ENCODE measurements at regions not wholly inside any gene's neighbourhood (a gene's known extent, or its start where the extent isn't known, plus 50 kb on each side); places are given as distances from the start of the nearest gene placed in this dataset.
"Not testable (repeated sequence)": the region's sequence is repeated elsewhere in the genome, so short reads cannot be mapped to it uniquely, and the experiment has no call there.

DNA sequence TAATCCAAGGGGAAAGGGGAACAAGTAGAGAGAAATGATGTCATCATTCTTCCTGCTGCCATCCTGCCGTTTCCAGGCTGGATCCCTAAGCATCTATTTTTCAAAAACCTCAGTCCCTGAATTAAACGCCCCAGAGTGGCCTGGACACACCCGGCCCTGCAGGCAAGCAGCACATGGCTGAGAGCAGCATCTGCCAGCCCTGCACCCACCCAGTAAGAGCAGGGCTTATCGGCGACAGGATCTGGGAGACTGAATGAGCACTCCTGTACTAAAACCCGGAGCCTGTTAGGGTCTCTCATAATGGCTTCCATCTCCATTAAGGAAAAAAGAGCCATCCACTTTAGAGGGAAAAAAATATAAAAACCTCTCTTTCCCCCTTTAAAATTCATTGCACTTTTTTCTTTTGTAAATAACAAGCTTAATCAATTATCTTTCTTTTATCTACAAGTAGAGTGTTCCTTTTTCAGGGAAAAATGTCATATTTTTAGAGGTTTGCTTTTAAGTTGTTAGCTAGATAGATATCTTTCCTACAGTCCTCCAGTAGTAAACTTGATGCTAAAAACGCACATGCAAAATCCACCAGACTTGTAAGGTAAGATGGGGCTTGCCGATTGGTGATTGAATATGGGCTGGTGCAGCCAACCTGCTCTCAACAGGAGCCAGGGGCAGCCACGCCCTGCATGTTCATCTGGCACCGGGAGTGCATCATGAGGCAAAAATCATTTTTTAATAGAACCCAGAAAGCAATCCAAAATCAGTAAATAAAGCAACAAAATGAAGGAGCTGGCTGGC is 457.8 kb downstream of the EIPR1 start:
- DNase-seq, result peak; percentile 90

DNA sequence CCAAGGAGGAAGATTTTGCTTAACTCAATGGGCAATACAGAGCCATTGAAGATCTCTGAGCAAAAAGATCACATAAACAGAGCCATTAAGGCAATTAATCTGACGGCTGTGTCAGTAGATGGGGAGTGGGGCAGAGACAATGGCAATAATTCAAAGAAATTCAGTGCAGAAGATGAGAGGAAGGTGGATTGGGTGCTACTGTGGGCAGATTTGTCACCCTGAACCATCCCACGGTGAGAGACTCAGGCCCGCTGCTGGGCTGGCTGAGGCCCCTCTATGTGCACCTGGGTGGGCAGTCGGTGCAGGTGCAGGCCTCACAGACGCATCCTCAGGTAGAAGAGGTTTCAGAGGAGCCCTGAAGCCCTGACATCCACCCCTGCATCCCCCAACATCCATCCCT is 458.6 kb downstream of the EIPR1 start:
- no peak for DNase-seq

- DNase-seq, result no peak
Measured at GRCh38 chr2:2916621-2917020, 461.0 kb downstream of the EIPR1 start.

DNA sequence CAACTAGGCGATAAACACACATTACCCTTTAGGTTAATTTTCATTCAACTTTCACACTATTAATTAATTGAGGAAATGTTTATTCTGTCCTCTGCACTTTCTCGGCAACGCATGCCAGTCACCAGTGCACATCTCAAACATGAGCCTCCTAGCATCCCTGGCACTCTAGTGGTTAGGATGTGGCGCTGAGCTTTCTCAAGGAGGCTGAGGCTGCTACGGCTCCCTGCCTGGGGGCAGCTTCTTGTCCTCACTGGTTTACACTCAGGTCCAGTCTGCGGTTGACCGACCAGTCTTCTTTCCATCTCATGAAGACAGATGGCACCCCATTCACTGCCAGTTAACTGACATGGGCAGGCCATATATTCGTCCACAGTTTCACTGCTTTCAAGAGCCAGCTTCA is 463.4 kb downstream of the EIPR1 start:
- no peak for DNase-seq

DNA sequence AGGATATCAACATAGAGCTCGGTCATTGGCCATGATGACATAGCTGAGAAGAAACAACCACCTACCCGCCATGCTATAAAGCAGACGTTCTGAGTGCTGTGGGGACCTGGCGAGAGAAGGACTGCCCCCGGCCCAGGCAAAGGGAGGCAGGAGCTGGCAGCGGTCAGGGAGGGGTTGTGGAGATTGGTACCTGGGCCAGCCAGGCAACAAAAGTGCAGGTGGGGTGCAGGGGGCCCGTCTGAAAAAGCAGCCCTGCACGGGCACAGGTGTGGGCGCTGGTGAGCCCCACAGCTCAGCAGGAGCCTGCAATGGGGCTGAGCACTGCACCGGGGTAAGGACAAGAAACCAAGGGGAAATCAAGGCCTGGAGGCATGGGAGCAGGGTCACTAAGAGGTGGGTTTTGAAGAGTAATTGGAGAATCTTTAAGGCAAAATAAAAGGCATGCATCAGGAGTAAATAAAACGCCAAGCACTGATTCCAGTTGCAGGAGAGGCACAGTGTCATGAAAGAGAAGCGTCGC is 464.0 kb downstream of the EIPR1 start:
- DNase-seq, result no peak

GRCh38 chr2:2912731-2913130 is 464.9 kb downstream of the EIPR1 start:
- no peak for DNase-seq

GRCh38 chr2:2912293-2912692 is 465.3 kb downstream of the EIPR1 start:
- DNase-seq, result no peak

GRCh38 chr2:2910259-2910658 is 467.4 kb downstream of the EIPR1 start:
- no peak for DNase-seq

GRCh38 chr2:2909086-2910035 is 468.3 kb downstream of the EIPR1 start:
- no peak for DNase-seq

DNA sequence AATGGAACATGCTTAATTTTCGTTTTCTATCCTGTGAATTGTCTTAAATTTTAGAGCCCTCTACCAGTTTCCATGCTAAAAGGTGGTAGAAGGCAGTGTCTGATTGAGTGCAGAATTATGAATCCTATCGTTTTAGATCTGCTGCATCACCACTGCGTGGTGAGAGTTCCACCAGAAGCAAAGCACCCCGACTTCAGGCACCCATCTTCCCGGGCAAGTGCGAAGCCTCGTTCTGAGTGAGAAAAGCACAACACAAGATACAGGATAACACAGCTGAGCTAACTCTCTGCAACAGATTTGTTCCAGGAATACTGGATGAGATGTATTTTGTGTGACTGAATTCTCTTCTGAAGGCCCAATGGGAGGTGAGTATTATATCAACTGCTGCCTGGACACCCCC is 471.5 kb downstream of the EIPR1 start:
- DNase-seq, result no peak

DNA sequence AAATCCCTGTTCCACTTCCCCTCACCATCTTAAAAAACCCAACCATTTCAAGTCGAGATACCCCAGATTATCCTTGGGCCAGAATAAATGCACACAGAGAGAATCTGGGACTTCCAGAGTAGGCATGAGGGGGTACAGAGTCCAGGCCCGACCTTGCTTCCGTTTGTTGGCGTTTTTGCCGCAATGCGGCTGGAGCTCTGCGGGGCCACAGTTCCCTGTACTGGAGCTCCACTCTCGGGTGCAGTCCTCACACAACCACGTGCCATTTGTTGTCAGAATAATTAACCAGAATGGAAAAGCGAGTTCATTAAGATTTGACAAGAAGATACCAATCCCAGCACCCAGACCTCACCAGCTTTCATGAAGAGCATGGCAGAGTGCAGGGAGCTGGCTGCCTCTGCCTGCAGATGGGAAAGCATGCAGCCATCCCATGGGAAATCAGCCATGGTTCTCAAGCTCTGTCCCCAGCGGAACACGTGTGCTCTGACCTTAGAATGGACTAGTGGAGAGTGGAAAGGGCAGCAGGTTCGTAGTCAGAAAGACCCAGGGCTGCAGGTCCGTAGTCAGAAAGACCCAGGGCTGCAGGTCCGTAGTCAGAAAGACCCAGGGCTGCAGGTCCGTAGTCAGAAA is 472.8 kb downstream of the EIPR1 start:
- DNase-seq, result no peak

- DNase-seq, result no peak
Measured at GRCh38 chr2:2902547-2903281, 474.9 kb downstream of the EIPR1 start.

GRCh38 chr2:2901384-2902345 is 476.0 kb downstream of the EIPR1 start:
- DNase-seq, result no peak

GRCh38 chr2:2899826-2900225 is 477.8 kb downstream of the EIPR1 start:
- no peak for DNase-seq

DNA sequence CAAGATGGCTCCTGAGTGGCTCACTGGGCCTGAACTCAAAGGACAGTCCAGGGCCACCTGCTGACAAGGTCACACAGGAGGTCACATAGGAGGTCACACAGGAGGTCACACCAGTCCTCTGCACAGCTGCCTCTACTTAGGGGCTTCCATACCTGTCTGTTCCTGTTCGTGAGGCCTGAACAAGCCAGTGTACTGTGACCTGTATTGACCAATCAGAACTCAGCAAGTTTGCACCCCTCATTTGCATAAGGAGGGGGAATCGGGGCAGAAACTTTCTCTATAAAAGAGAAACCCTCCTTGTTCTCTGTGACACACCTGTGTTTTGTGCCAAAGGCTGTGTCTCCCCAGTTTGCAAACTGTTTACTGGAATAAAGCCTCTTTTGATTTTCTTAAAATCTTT is 478.9 kb downstream of the EIPR1 start:
- DNase-seq, result no peak

DNA sequence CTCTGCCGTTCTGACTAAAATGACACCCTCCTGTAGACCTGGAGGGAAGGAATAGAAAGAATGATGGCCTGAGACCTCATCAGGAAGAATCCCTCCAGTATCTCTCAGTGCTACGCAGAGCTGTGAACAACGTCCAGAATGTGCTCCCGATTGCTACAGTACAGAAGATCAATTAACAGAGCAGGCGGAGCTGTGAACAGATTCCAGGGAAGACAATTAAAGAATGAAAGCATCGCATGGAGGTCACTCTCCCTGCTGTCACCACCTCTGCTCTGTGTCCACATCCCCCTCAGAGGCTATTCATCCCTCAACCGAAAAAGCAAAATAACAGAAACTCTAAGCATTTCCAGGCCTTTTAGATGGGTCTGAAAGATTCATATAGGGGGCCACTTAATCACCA is 481.0 kb downstream of the EIPR1 start:
- DNase-seq, result no peak

- DNase-seq, result no peak
Measured at GRCh38 chr2:2896011-2896410, 481.6 kb downstream of the EIPR1 start.

- DNase-seq, result not testable (repeated sequence)
Measured at GRCh38 chr2:2894011-2894410, 483.6 kb downstream of the EIPR1 start.

DNA sequence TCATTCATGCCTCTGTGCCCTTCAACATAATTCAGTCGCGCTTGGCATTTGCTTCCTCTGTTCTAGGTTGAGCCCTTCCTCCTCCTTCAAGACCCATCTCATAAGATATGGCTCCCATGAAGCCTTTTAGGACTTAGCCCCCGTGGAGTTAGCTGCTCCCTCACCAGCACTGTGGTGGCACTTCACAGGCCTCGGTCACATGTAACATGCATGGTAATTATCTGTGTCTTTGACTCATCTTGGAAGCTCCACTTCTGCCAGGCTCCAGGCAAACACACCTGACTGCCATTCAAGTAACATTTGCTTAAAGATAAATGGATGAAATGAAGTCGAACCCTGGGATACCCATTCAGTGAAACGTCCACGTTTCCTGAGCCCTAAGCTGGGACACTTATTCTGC is 484.7 kb downstream of the EIPR1 start:
- no peak for DNase-seq

DNA sequence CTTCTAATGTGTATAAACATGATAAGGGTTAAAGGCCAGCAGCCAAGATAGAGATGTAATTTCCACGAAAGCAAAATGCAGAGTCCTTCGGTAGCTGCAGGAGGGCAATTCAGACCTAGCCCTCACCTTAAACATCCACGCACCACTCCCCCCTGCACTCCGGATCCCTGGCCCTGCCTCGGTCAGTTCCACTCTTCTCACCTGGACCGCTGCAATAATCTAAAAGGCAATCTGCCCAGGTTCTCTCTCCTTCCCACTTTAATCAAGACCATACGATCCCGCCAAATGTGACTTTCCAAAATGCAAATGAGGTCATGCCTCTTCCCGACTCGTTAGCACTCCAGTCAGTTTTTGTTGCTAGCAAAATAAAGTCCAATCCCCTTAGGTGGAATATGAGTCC is 485.2 kb downstream of the EIPR1 start:
- DNase-seq, result no peak

DNA sequence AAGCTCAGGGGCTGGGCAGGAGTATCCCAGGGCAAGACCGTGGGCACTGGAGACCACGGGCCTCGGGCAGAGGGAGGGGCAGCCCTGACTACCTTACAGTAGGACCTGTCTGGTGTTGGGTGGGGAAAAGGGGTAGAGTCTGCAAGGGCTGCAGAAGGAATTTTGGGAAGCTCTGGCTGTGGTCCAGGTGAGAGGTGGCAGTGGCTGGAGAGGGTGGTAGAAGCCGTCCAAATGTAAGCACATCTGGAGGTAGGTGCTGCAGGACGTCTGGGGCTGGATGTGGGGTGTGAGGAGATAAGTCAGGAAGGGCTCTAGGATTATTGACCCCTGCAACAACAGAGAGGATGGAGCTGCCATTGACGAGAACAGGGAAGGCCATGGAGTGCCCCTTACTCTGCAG is 486.7 kb downstream of the EIPR1 start:
- no peak for DNase-seq
